Glutamatergic neuron (in vitro differentiated cells): ENCODE measurements at regions not wholly inside any gene's neighbourhood (a gene's known extent, or its start where the extent isn't known, plus 50 kb on each side); places are given as distances from the start of the nearest gene placed in this dataset.

ENCODE experiments used
- DNase-seq: peaks from one replicate; pipeline ENCODE4 v3.0.0; 2022
- H3K27ac Mint-ChIP-seq: one replicate; pipeline ENCODE4 v1.8.0; 2020; ENCODE audit warnings: mild to moderate bottlenecking, mixed read lengths, inconsistent platforms; ENCODE audit not compliant: unreplicated experiment
- H3K27me3 Mint-ChIP-seq: one replicate; pipeline ENCODE4 v1.8.0; 2020; ENCODE audit warnings: mild to moderate bottlenecking, moderate library complexity, mixed read lengths, inconsistent platforms; ENCODE audit not compliant: unreplicated experiment
- H3K36me3 Mint-ChIP-seq: one replicate; pipeline ENCODE4 v1.8.0; 2020; ENCODE audit warnings: mild to moderate bottlenecking, mixed read lengths, inconsistent platforms; ENCODE audit not compliant: unreplicated experiment
- H3K4me1 Mint-ChIP-seq: one replicate; pipeline ENCODE4 v1.8.0; 2020; ENCODE audit warnings: mild to moderate bottlenecking, low read depth, mixed read lengths, inconsistent platforms; ENCODE audit not compliant: unreplicated experiment
- H3K4me3 Mint-ChIP-seq: one replicate; pipeline ENCODE4 v1.8.0; 2020; ENCODE audit warnings: mild to moderate bottlenecking, mixed read lengths, inconsistent platforms; ENCODE audit not compliant: unreplicated experiment
- H3K9me3 Mint-ChIP-seq: one replicate; pipeline ENCODE4 v1.8.0; 2020; ENCODE audit warnings: mild to moderate bottlenecking, moderate library complexity, mixed read lengths, inconsistent platforms; ENCODE audit not compliant: unreplicated experiment
- TF ChIP-seq, protein P1 (sequence below): fragments of 200-600 bp; sonication (generic); IDR thresholded peaks from one replicate; pipeline ENCODE4 v1.5.0; 2021; ENCODE audit not compliant: partially characterized antibody, unreplicated experiment

- no peaks in the 10 kb centered on the region for H3K27me3 Mint-ChIP-seq
- no peaks in the 10 kb centered on the region for H3K9me3 Mint-ChIP-seq
- no peak overlapping the region for H3K27ac Mint-ChIP-seq
- H3K4me1 Mint-ChIP-seq = no peaks in the 10 kb centered on the region
- TF ChIP-seq, protein P1, sequence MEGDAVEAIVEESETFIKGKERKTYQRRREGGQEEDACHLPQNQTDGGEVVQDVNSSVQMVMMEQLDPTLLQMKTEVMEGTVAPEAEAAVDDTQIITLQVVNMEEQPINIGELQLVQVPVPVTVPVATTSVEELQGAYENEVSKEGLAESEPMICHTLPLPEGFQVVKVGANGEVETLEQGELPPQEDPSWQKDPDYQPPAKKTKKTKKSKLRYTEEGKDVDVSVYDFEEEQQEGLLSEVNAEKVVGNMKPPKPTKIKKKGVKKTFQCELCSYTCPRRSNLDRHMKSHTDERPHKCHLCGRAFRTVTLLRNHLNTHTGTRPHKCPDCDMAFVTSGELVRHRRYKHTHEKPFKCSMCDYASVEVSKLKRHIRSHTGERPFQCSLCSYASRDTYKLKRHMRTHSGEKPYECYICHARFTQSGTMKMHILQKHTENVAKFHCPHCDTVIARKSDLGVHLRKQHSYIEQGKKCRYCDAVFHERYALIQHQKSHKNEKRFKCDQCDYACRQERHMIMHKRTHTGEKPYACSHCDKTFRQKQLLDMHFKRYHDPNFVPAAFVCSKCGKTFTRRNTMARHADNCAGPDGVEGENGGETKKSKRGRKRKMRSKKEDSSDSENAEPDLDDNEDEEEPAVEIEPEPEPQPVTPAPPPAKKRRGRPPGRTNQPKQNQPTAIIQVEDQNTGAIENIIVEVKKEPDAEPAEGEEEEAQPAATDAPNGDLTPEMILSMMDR = no peak
- H3K36me3 Mint-ChIP-seq = no peaks in the 10 kb centered on the region
- no peak for DNase-seq
- H3K4me3 Mint-ChIP-seq = no peak overlapping the region
These were observed 758.6 kb upstream of the IGFBP3 start for GRCh38 chr7:46679671-46680070.

- H3K27ac Mint-ChIP-seq = no peak overlapping the region
- no peak overlapping the region for H3K4me3 Mint-ChIP-seq
- TF ChIP-seq, protein P1 = no peak
- no peaks in the 10 kb centered on the region for H3K27me3 Mint-ChIP-seq
- no peaks in the 10 kb centered on the region for H3K36me3 Mint-ChIP-seq
- H3K9me3 Mint-ChIP-seq = no peaks in the 10 kb centered on the region
- H3K4me1 Mint-ChIP-seq = no peaks in the 10 kb centered on the region
- DNase-seq = no peak
These were observed 757.3 kb upstream of the IGFBP3 start for GRCh38 chr7:46678421-46678820.

DNA sequence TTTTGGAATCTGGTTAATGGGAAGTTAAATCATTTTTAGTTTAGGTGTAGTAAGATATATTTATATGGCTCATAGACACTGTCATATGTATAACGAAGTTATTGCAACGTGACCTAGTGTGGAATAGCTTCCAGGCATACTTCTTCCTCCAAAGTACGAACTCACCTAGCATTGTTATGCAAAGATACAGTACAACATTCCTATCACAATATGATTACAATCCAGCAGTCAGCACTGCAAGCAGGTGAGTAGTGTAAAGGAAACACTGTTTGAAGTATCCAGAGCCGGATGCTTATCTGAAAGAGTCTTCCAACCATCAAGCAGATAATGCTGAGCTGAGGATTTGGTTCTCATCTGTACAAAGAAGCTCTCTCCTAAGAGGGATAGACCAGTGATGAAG, 754.4 kb upstream of the IGFBP3 start:
- no peaks in the 10 kb centered on the region for H3K4me1 Mint-ChIP-seq
- H3K9me3 Mint-ChIP-seq = no peaks in the 10 kb centered on the region
- H3K4me3 Mint-ChIP-seq = no peak overlapping the region
- no peak overlapping the region for H3K27ac Mint-ChIP-seq
- H3K27me3 Mint-ChIP-seq = no peaks in the 10 kb centered on the region
- TF ChIP-seq, protein P1 = no peak
- DNase-seq = no peak
- no peaks in the 10 kb centered on the region for H3K36me3 Mint-ChIP-seq

GRCh38 chr7:46672861-46673260, 751.8 kb upstream of the IGFBP3 start:
- Mint-ChIP-seq H3K36me3 (no peaks in the 10 kb centered on the region), H3K27me3 (no peaks in the 10 kb centered on the region), H3K9me3 (no peaks in the 10 kb centered on the region), H3K4me1 (no peaks in the 10 kb centered on the region), H3K27ac (no peak overlapping the region), H3K4me3 (no peak overlapping the region)
- TF ChIP-seq, protein P1 = no peak
- no peak for DNase-seq

GRCh38 chr7:46671108-46671769, 750.2 kb upstream of the IGFBP3 start:
- Mint-ChIP-seq H3K9me3 (no peaks in the 10 kb centered on the region), H3K4me1 (no peaks in the 10 kb centered on the region), H3K36me3 (no peaks in the 10 kb centered on the region), H3K27me3 (peaks cover 2% of the 10 kb centered on the region), H3K27ac (no peak overlapping the region), H3K4me3 (no peak overlapping the region)
- TF ChIP-seq, protein P1 = no peak
- DNase-seq = no peak
